ENCODE measurements at regions not wholly inside any gene's neighbourhood (a gene's known extent, or its start where the extent isn't known, plus 50 kb on each side); places are given as distances from the start of the nearest gene placed in this dataset.

DNA sequence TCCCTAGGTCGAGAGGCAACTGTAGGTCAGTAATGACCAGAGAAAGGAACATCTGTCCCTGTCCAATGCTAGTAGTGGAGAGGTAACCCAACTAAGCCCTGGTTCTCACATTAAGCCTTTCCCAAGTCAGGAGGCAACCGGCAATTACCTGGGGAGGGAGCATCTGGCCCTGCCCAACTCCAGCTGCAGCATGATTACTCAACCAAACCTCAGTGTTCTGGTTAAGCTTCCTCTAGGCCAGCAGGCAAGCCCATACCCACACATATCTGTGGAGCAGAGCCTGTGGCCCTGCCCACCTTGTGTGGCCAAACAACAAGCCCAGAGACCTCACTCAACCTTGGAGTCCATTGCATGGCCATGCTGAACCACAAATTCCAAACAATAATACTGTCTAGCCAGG lies 220.8 kb upstream of the SLC24A2 start:
- no peak overlapping the region for H3K27ac Mint-ChIP-seq
- peaks cover 0 to 5% (median 4%) of the 10 kb centered on the region in 6 donors for H3K9me3 Mint-ChIP-seq
- H3K4me3 Mint-ChIP-seq, result no peak overlapping the region
- peaks cover 0 to 3% (median 0%) of the 10 kb centered on the region in 3 donors for H3K27me3 Mint-ChIP-seq (ENCODE audit: low read depth in 3 of 3)
- H3K36me3 Mint-ChIP-seq, result peaks cover 0 to 4% (median 0%) of the 10 kb centered on the region in 3 donors
- H3K4me1 Mint-ChIP-seq, result no peaks in the 10 kb centered on the region
- DNase-seq, result no peak

- Mint-ChIP-seq H3K4me1 (peaks cover 0 to 9% of the 10 kb centered on the region in 2 donors), H3K27ac (no peak overlapping the region), H3K36me3 (peaks cover 0 to 3% (median under 1%) of the 10 kb centered on the region in 3 donors), H3K27me3 (ENCODE audit: low read depth in 3 of 3) (no peaks in the 10 kb centered on the region), H3K4me3 (no peak overlapping the region), H3K9me3 (peaks cover 0 to 3% (median 0%) of the 10 kb centered on the region in 6 donors)
- DNase-seq, result no peak
Measured at GRCh38 chr9:20002011-20002410, 213.2 kb upstream of the SLC24A2 start.

DNA sequence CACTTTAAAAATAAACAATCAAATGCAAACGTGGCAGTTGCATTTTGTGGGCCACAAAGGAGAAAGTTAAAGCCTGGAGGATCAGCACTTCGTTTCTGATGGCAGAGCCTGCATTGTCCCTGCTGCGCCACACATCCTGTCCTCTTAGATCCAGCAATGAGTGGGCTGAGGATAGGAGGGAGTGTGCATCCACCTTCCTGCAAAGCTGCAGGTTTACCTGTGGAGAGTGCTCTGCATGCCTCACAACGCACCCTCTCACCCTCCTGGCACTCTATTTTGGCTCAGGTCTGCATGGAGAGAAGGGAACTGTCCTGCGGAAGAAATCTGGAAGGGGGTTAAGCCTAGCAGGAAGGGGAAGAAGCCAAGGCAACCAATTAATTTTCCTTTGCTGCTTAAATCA lies 212.2 kb upstream of the SLC24A2 start:
- no peak for DNase-seq
- peaks cover 0 to 3% (median 0%) of the 10 kb centered on the region in 6 donors for H3K9me3 Mint-ChIP-seq

GRCh38 chr9:19999491-20000057 lies 210.7 kb upstream of the SLC24A2 start:
- Mint-ChIP-seq H3K9me3 (peaks cover 0 to 3% (median 0%) of the 10 kb centered on the region in 6 donors), H3K27ac (no peak overlapping the region), H3K27me3 (ENCODE audit: low read depth in 3 of 3) (no peaks in the 10 kb centered on the region), H3K4me1 (peaks cover 0 to 9% of the 10 kb centered on the region in 2 donors), H3K4me3 (peak overlapping the region in 1 of 5 donors; percentile 1), H3K36me3 (peaks cover 0 to 8% (median 5%) of the 10 kb centered on the region in 3 donors)
- DNase-seq, result peak in 1 of 3 donors; percentile 13

More for the DNA sequence above, 212.2 kb upstream of the SLC24A2 start:
- H3K27me3 Mint-ChIP-seq (ENCODE audit: low read depth in 3 of 3), result no peaks in the 10 kb centered on the region
- peaks cover 0 to 5% (median 4%) of the 10 kb centered on the region in 3 donors for H3K36me3 Mint-ChIP-seq
- peaks cover 0 to 9% of the 10 kb centered on the region in 2 donors for H3K4me1 Mint-ChIP-seq
- no peak overlapping the region for H3K4me3 Mint-ChIP-seq
- H3K27ac Mint-ChIP-seq, result no peak overlapping the region

- DNase-seq, result no peak
- H3K27me3 Mint-ChIP-seq (ENCODE audit: low read depth in 3 of 3), result no peaks in the 10 kb centered on the region
- peak overlapping the region in 1 of 5 donors; percentile 36 for H3K4me3 Mint-ChIP-seq
- H3K4me1 Mint-ChIP-seq, result peaks cover 0 to 9% of the 10 kb centered on the region in 2 donors
- H3K36me3 Mint-ChIP-seq, result peaks cover 0 to 8% (median 5%) of the 10 kb centered on the region in 3 donors
- peak overlapping the region in 2 of 6 donors; percentile 34 to 65 for H3K27ac Mint-ChIP-seq
- peaks cover 0 to 3% (median 0%) of the 10 kb centered on the region in 6 donors for H3K9me3 Mint-ChIP-seq
Measured at GRCh38 chr9:19998823-19999455, 210.1 kb upstream of the SLC24A2 start.

DNA sequence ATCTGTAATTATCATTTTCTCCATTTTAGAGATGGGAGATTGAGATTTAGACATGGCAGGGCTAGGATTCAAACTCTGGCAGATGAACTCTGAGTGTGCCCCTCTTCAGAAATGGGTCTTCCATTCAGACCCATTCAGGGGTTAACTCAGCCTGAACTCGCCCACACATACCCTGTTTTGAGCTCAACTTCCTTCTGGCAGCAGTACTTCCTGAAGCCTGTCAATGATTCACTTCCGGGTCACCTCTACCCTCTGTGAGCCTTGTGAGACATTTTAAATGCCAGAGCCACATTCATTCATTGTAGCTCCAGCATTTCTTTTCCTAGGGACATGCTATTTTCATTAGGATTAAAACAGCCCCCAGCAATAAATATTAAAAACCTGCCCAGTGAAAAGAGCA lies 209.3 kb upstream of the SLC24A2 start:
- Mint-ChIP-seq H3K4me1 (peaks cover 0 to 9% of the 10 kb centered on the region in 2 donors), H3K27ac (no peak overlapping the region), H3K4me3 (no peak overlapping the region), H3K27me3 (ENCODE audit: low read depth in 3 of 3) (peaks cover 0 to 4% (median 2%) of the 10 kb centered on the region in 3 donors), H3K36me3 (peaks cover 0 to 8% (median 5%) of the 10 kb centered on the region in 3 donors), H3K9me3 (peaks cover 0 to 3% (median 0%) of the 10 kb centered on the region in 6 donors)
- DNase-seq, result peak in 1 of 3 donors; percentile 6

GRCh38 chr9:19995619-19996018 lies 206.8 kb upstream of the SLC24A2 start:
- peaks cover 0 to 9% of the 10 kb centered on the region in 2 donors for H3K4me1 Mint-ChIP-seq
- H3K27me3 Mint-ChIP-seq (ENCODE audit: low read depth in 3 of 3), result peaks cover 2 to 4% (median 2%) of the 10 kb centered on the region in 3 donors
- H3K4me3 Mint-ChIP-seq, result no peak overlapping the region
- peaks cover 0 to 8% (median 5%) of the 10 kb centered on the region in 3 donors for H3K36me3 Mint-ChIP-seq
- no peak overlapping the region for H3K27ac Mint-ChIP-seq
- no peak for DNase-seq
- H3K9me3 Mint-ChIP-seq, result peaks cover 0 to 3% (median 0%) of the 10 kb centered on the region in 6 donors

GRCh38 chr9:19994296-19994695 lies 205.5 kb upstream of the SLC24A2 start:
- H3K9me3 Mint-ChIP-seq, result peaks cover 0 to 3% (median 0%) of the 10 kb centered on the region in 6 donors
- peaks cover 2 to 4% (median 2%) of the 10 kb centered on the region in 3 donors for H3K27me3 Mint-ChIP-seq (ENCODE audit: low read depth in 3 of 3)
- H3K4me3 Mint-ChIP-seq, result no peak overlapping the region
- peaks cover 0 to 8% (median 5%) of the 10 kb centered on the region in 3 donors for H3K36me3 Mint-ChIP-seq
- no peak for DNase-seq
- H3K27ac Mint-ChIP-seq, result no peak overlapping the region
- peaks cover 0 to 4% of the 10 kb centered on the region in 2 donors for H3K4me1 Mint-ChIP-seq

DNA sequence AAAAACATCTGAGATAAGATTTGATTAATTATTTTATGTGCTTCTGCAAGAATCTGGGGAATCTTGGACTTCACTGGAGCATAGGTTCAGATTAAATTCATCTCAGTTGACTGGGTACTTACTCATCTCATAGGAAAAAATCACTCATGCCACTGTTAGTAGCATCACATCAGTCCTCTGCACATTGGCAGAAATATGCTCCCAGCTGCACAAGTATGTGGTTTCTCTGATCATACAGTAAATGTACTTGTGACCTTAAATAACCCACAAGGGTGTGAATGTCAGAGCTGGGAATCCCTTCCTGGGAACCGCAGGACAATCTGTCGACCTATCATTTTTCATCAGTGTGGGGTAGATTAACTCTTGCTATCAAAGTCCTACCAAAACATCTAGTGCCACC lies 203.7 kb upstream of the SLC24A2 start:
- no peak for DNase-seq
- peaks cover 0 to 8% (median 5%) of the 10 kb centered on the region in 3 donors for H3K36me3 Mint-ChIP-seq
- no peak overlapping the region for H3K4me3 Mint-ChIP-seq
- H3K27ac Mint-ChIP-seq, result no peak overlapping the region
- no peaks in the 10 kb centered on the region for H3K9me3 Mint-ChIP-seq
- peaks cover 2 to 4% (median 2%) of the 10 kb centered on the region in 3 donors for H3K27me3 Mint-ChIP-seq (ENCODE audit: low read depth in 3 of 3)
- H3K4me1 Mint-ChIP-seq, result no peaks in the 10 kb centered on the region

- Mint-ChIP-seq H3K4me3 (no peak overlapping the region), H3K4me1 (no peaks in the 10 kb centered on the region), H3K27me3 (ENCODE audit: low read depth in 3 of 3) (peaks cover 2 to 4% (median 2%) of the 10 kb centered on the region in 3 donors), H3K27ac (no peak overlapping the region), H3K36me3 (no peaks in the 10 kb centered on the region), H3K9me3 (no peaks in the 10 kb centered on the region)
- DNase-seq, result no peak
Measured at GRCh38 chr9:19989213-19989612, 200.4 kb upstream of the SLC24A2 start.

DNA sequence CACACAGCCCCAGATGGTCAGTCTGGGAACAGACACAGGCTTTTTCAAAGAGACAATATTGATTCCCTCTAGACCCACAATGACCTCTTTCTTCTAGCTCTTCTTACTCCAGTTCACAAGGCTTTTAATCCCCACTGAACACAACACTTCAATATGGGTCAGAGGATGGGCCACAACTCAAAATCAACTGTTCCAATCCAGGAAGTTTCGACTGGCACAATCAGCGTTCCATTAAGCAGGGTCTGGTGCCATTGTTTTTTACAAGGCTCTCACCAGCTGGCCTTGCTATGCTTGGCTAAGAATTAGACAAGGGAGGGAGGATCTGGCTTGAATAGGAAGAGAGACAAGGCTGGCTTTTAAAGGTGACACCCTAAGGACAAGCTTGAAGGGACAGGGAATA lies 199.4 kb upstream of the SLC24A2 start:
- Mint-ChIP-seq H3K36me3 (no peaks in the 10 kb centered on the region), H3K27me3 (ENCODE audit: low read depth in 3 of 3) (peaks cover 0 to 2% (median 0%) of the 10 kb centered on the region in 3 donors), H3K9me3 (no peaks in the 10 kb centered on the region), H3K4me1 (no peaks in the 10 kb centered on the region), H3K4me3 (no peak overlapping the region), H3K27ac (no peak overlapping the region)
- no peak for DNase-seq

- Mint-ChIP-seq H3K9me3 (no peaks in the 10 kb centered on the region), H3K36me3 (no peaks in the 10 kb centered on the region), H3K27ac (no peak overlapping the region), H3K4me1 (no peaks in the 10 kb centered on the region), H3K27me3 (ENCODE audit: low read depth in 3 of 3) (no peaks in the 10 kb centered on the region), H3K4me3 (no peak overlapping the region)
- no peak for DNase-seq
Measured at GRCh38 chr9:19985081-19985480, 196.2 kb upstream of the SLC24A2 start.

- H3K36me3 Mint-ChIP-seq, result no peaks in the 10 kb centered on the region
- peaks cover 2 to 6% (median 5%) of the 10 kb centered on the region in 3 donors for H3K27me3 Mint-ChIP-seq (ENCODE audit: low read depth in 3 of 3)
- H3K9me3 Mint-ChIP-seq, result peaks cover 0 to 2% (median 0%) of the 10 kb centered on the region in 6 donors
- no peak overlapping the region for H3K27ac Mint-ChIP-seq
- no peak for DNase-seq
- no peak overlapping the region for H3K4me3 Mint-ChIP-seq
- H3K4me1 Mint-ChIP-seq, result peaks cover 0 to 2% of the 10 kb centered on the region in 2 donors
Measured at GRCh38 chr9:19976226-19976625, 187.4 kb upstream of the SLC24A2 start.

DNA sequence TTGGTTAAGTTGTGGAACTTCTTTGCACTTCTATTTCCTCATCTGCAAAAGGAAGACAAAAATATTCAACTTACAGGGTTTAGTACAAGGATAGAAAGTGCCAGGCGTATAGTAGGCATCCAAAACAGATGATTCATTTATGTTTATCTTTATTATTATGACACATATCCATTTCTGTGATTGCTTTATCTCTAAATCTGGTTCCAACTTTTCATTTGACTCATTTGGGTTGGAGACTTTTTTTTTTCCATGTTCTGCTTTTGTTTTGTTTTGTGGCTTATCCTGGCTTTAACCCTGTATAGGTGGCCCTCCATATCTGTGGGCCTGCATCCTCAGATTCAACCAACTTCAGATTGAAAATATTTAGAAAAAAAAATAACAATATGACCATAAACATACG lies 186.7 kb upstream of the SLC24A2 start:
- Mint-ChIP-seq H3K9me3 (peaks cover 0 to 2% (median 0%) of the 10 kb centered on the region in 6 donors), H3K4me1 (peaks cover 0 to 2% of the 10 kb centered on the region in 2 donors), H3K4me3 (no peak overlapping the region), H3K27ac (no peak overlapping the region), H3K27me3 (ENCODE audit: low read depth in 3 of 3) (peaks cover 2 to 6% (median 5%) of the 10 kb centered on the region in 3 donors), H3K36me3 (no peaks in the 10 kb centered on the region)
- no peak for DNase-seq

All from immature natural killer cell (primary cell).